ENCODE measurements at regions not wholly inside any gene's neighbourhood (a gene's known extent, or its start where the extent isn't known, plus 50 kb on each side); places are given as distances from the start of the nearest gene placed in this dataset.

DNA sequence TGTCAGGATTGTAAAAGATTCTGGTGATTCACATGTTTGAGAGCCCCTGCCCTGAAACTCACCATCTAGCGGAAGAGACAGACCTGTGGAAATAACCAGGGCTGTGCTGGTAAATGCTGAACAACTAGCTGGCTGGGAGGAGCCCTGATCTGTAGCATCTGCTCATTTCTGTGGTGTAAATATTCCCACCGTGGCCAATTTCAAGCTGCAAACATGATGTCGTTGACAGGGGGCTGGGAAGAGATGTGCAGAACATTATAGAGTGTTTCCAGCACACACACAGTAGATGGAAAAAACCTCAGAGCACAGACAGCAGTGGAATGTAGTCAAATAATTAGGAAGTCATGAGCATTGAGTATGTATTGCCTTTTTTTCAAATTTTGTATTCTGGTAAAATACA, 138.2 kb downstream of the PHETA1 start:
- Mint-ChIP-seq H3K36me3 (ENCODE audit: unreplicated experiment) (no peaks in the 10 kb centered on the region), H3K27ac (ENCODE audit: unreplicated experiment) (no peak overlapping the region), H3K9me3 (ENCODE audit: unreplicated experiment) (peaks cover 1% of the 10 kb centered on the region), H3K4me3 (ENCODE audit: unreplicated experiment) (no peak overlapping the region), H3K4me1 (ENCODE audit: low read depth, unreplicated experiment) (peaks cover 2% of the 10 kb centered on the region), H3K27me3 (ENCODE audit: unreplicated experiment) (peaks cover 7% of the 10 kb centered on the region)
- DNase-seq, result no peak
- TF ChIP-seq, protein P1, sequence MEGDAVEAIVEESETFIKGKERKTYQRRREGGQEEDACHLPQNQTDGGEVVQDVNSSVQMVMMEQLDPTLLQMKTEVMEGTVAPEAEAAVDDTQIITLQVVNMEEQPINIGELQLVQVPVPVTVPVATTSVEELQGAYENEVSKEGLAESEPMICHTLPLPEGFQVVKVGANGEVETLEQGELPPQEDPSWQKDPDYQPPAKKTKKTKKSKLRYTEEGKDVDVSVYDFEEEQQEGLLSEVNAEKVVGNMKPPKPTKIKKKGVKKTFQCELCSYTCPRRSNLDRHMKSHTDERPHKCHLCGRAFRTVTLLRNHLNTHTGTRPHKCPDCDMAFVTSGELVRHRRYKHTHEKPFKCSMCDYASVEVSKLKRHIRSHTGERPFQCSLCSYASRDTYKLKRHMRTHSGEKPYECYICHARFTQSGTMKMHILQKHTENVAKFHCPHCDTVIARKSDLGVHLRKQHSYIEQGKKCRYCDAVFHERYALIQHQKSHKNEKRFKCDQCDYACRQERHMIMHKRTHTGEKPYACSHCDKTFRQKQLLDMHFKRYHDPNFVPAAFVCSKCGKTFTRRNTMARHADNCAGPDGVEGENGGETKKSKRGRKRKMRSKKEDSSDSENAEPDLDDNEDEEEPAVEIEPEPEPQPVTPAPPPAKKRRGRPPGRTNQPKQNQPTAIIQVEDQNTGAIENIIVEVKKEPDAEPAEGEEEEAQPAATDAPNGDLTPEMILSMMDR (IDR thresholded peaks at IDR 0.05; ENCODE audit: partially characterized antibody, unreplicated experiment), result no peak

DNA sequence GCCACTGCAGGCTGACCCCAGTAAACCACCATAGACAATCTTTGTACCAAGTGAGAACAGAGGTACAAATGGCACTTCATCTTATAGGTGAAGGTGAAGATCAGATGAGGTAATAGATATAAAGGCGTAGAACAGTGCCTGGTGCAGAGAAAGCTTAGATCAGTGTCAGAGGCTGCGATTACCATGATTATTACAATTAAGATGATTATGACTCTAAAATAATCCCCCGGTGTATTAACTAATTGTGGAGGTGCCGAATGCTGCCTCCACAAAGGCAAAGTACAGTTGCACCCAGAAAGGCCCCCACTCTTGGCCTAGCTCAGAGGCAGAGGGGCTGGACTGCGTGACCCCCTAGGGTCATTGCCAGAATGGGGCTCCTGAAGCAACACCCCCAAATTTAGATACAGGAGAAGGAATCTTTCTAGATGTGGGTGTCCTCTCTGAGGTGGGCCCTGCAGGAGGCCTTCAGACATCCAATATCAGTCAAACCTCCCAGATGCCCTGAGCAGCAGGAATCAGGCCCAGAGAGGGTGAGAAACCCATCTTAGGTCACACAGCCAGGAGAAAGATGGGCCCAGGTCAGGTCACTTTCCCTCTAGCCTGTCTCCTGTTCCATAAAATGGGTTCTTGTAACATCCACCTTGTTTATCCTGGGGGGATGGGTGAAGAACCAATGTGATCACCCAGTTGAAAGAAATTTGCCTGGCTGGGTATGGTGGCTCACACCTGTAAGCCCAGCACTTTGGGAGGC, 139.8 kb downstream of the PHETA1 start:
- no peaks in the 10 kb centered on the region for H3K36me3 Mint-ChIP-seq (ENCODE audit: unreplicated experiment)
- TF ChIP-seq, protein P1 (IDR thresholded peaks at IDR 0.05; ENCODE audit: partially characterized antibody, unreplicated experiment), result no peak
- H3K27ac Mint-ChIP-seq (ENCODE audit: unreplicated experiment), result no peak overlapping the region
- no peak for DNase-seq
- no peaks in the 10 kb centered on the region for H3K9me3 Mint-ChIP-seq (ENCODE audit: unreplicated experiment)
- no peak overlapping the region for H3K4me3 Mint-ChIP-seq (ENCODE audit: unreplicated experiment)
- H3K27me3 Mint-ChIP-seq (ENCODE audit: unreplicated experiment), result peaks cover 6% of the 10 kb centered on the region
- H3K4me1 Mint-ChIP-seq (ENCODE audit: low read depth, unreplicated experiment), result peaks cover 3% of the 10 kb centered on the region

DNA sequence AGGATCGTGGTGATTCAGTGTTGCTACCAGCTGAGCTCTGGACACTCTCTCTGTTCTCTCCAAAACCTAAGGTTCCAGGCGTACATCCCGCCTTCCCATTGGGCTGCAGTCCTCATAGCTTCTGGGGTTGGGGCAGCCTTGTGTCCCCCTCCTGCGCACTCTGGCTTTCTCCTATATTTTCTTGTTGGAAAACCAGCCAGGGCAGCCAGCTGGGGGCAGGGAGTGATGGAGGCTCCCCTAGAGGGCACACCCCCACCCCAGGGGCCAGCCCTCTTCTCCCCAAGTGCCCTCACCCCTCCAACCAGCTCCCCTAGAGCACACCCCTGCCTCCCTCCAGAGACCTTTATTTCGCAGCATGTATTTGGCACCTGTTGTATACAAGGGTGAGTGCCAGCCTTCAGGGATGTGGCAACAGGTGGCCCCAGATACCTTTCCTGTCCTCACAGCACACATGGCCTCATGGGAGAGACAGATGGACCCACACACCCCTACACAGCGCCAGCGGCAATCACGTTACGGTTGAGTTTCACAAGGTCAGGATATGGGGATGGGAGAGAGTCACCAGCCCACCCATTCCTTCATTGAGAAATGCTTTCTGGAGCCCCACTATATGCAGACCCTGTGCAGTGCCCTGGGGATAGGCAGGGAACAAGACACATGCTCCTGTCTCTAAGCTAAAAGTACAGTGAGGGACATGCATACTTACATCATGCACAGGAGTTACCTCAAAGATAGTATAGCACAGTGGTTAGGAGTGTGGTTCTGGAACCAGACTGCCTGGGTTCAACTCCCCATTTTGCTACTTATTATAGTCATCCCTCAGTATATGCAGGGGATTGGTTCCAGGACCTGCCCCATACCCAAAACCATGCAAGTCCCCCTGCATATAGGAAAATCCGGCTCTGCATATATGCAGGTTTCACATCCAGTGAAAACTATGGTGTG, 141.1 kb downstream of the PHETA1 start:
- no peaks in the 10 kb centered on the region for H3K36me3 Mint-ChIP-seq (ENCODE audit: unreplicated experiment)
- H3K4me3 Mint-ChIP-seq (ENCODE audit: unreplicated experiment), result no peak overlapping the region
- no peak for DNase-seq
- no peak overlapping the region for H3K27ac Mint-ChIP-seq (ENCODE audit: unreplicated experiment)
- TF ChIP-seq, protein P1 (IDR thresholded peaks at IDR 0.05; ENCODE audit: partially characterized antibody, unreplicated experiment), result no peak
- H3K9me3 Mint-ChIP-seq (ENCODE audit: unreplicated experiment), result no peaks in the 10 kb centered on the region
- H3K4me1 Mint-ChIP-seq (ENCODE audit: low read depth, unreplicated experiment), result peaks cover 3% of the 10 kb centered on the region
- peaks cover 6% of the 10 kb centered on the region for H3K27me3 Mint-ChIP-seq (ENCODE audit: unreplicated experiment)

DNA sequence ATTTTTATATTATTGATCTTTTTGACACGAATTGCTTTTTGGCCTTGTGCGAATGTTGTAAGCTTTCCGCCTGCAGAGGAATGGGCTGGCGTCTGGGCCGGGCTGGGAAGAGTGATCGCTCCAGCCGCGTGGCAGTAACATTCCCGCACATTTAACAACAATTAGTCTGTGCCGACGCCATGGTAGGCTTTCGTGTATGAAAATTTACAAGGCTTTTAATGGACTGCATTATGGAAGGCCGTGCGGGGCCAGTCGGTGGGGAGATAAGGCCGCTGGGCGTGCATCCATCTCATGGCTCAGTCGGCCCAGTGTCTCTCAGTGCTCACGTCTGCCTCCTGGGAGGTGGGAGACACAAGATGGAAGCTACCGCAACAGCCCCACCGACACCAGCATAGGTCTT, 142.2 kb downstream of the PHETA1 start:
- TF ChIP-seq, protein P1 (IDR thresholded peaks at IDR 0.05; ENCODE audit: partially characterized antibody, unreplicated experiment), result no peak
- H3K4me1 Mint-ChIP-seq (ENCODE audit: low read depth, unreplicated experiment), result peaks cover 5% of the 10 kb centered on the region
- no peak overlapping the region for H3K27ac Mint-ChIP-seq (ENCODE audit: unreplicated experiment)
- H3K4me3 Mint-ChIP-seq (ENCODE audit: unreplicated experiment), result no peak overlapping the region
- no peaks in the 10 kb centered on the region for H3K36me3 Mint-ChIP-seq (ENCODE audit: unreplicated experiment)
- no peak for DNase-seq
- no peaks in the 10 kb centered on the region for H3K9me3 Mint-ChIP-seq (ENCODE audit: unreplicated experiment)
- peaks cover 6% of the 10 kb centered on the region for H3K27me3 Mint-ChIP-seq (ENCODE audit: unreplicated experiment)

Data from glutamatergic neuron (in vitro differentiated cells).